ENCODE measurements at regions not wholly inside any gene's neighbourhood (a gene's known extent, or its start where the extent isn't known, plus 50 kb on each side); places are given as distances from the start of the nearest gene placed in this dataset.

DNA sequence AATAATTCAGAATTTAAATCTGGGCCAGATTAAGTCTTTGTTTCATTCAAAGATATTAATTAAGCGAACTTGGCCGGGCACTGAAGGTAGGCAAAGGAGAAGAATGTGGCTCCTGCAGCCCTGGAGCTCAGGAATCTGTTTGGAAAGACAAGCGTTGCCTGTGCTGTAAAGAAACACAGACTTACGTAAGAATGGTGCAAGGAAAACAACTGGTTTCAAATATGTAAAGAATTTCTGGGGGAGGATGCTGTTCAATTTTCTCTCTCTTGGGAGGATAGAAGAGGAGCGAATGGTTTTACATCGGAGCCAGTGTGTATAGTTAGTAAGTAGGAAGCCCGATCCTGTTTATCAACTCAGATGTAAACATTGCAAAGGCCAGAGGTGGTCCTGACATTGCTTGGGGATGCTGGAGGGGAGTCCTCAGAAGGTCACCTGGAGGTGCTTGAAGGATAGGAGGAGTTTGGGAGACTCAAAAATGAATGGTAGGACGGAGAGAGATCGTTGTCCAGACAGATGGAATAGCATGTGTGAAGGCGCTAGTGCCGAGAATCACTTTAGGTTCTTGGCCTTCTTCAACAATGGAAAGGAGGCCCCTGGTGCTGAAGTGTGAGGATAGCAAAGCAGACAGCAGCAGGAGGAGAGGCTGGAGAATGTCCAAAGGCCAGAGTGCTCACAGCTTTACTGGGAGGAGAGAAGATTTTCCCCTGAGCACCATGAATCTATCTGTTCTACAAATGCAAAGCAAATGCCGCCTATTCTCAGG, 456.1 kb downstream of the LPIN1 start:
- WGBS, 4 donors, result 53 to 64% (median 59%) methylated on average over 12 of the region's 12 CpGs
- H3K36me3 ChIP-seq, result no peaks in the 10 kb centered on the region
- H3K9me3 ChIP-seq, result peaks cover 0 to 9% (median under 1%) of the 10 kb centered on the region in 12 donors
- TF ChIP-seq POLR2A (IDR thresholded peaks at IDR 0.05) (no peak), CTCF (IDR thresholded peaks at IDR 0.05) (peak in 1 of 12 donors; percentile 5)
- peak; percentile 49 to 84 (median 76) for ATAC-seq
- no peak overlapping the region for H3K4me3 ChIP-seq
- H3K27me3 ChIP-seq, result no peaks in the 10 kb centered on the region
- H3K27ac ChIP-seq, result no peak overlapping the region
- intact Hi-C loops (cut with DNase I), result no loop called here
- DNase-seq, result peak in 4 of 5 donors; percentile 36 to 69 (median 48)
- H3K4me1 ChIP-seq, result peaks cover 0 to 33% (median 12%) of the 10 kb centered on the region in 12 donors

DNA sequence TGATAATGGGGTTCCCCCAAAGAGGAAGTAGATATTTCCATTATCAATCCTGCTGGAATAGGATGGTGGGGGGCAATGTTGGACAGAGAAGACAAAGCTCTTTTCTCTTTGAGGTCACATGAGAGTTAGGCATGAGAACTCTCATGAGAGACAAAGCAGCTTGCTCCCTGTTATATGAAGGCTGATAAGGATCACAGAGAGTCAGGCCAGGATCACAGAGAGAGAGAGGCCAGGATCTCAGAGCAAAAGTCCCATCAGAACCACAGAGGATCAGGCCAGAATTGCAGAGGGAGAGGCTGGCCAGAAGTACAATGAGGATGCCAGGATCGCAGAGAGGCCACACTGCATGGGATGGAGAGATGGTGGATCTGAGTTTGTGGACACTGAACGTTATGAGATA, 457.1 kb downstream of the LPIN1 start:
- ATAC-seq (no peak), DNase-seq (no peak)
- WGBS, 4 donors, result 87 to 88% (median 88%) methylated on average over 2 of the region's 2 CpGs
- H3K27me3 ChIP-seq, result no peaks in the 10 kb centered on the region
- H3K27ac ChIP-seq, result no peak overlapping the region
- H3K4me3 ChIP-seq, result no peak overlapping the region
- H3K9me3 ChIP-seq, result peaks cover 0 to 9% (median 0%) of the 10 kb centered on the region in 12 donors
- intact Hi-C loops (cut with DNase I), result no loop called here
- H3K4me1 ChIP-seq, result peaks cover 0 to 33% (median 12%) of the 10 kb centered on the region in 12 donors
- no peaks in the 10 kb centered on the region for H3K36me3 ChIP-seq
- TF ChIP-seq POLR2A (IDR thresholded peaks at IDR 0.05) (no peak), CTCF (IDR thresholded peaks at IDR 0.05) (no peak)

GRCh38 chr2:12205086-12205485, 458.7 kb downstream of the LPIN1 start:
- WGBS, 4 donors, result 84 to 94% (median 91%) methylated on average over 3 of the region's 3 CpGs

More at GRCh38 chr2:12205086-12205485, 458.7 kb downstream of the LPIN1 start:
- ATAC-seq (no peak), DNase-seq (no peak)
- peaks cover 0 to 9% (median 0%) of the 10 kb centered on the region in 12 donors for H3K9me3 ChIP-seq
- H3K36me3 ChIP-seq, result no peaks in the 10 kb centered on the region
- TF ChIP-seq CTCF (IDR thresholded peaks at IDR 0.05), result no peak
- TF ChIP-seq POLR2A (IDR thresholded peaks at IDR 0.05), result no peak
- H3K4me3 ChIP-seq, result no peak overlapping the region
- H3K4me1 ChIP-seq, result peaks cover 0 to 27% (median 12%) of the 10 kb centered on the region in 12 donors
- intact Hi-C loops (cut with DNase I), result no loop called here
- H3K27ac ChIP-seq, result no peak overlapping the region
- no peaks in the 10 kb centered on the region for H3K27me3 ChIP-seq
